Neuronal stem cell (in vitro differentiated cells): ENCODE measurements at regions not wholly inside any gene's neighbourhood (a gene's known extent, or its start where the extent isn't known, plus 50 kb on each side); places are given as distances from the start of the nearest gene placed in this dataset.
A peak's percentile ranks its signal among the peaks of the same experiment; 100 is the strongest.

Experiments
- DNase-seq: peaks from one replicate; pipeline ENCODE4 v3.0.0-alpha.2; 2013; ENCODE audit warnings: low spot score
- H2AFZ ChIP-seq: one replicate; pipeline ENCODE4 v1.6.1; 2013; ENCODE audit warnings: mild to moderate bottlenecking, low read length, inconsistent platforms
- H2AK5ac ChIP-seq: 2 replicates; pipeline ENCODE4 v1.6.1; 2013; ENCODE audit warnings: low read depth, mild to moderate bottlenecking, inconsistent platforms, low read length, moderate library complexity, mixed read lengths
- H2BK120ac ChIP-seq: 2 replicates; pipeline ENCODE4 v1.6.1; 2013; ENCODE audit warnings: low read depth, mild to moderate bottlenecking, inconsistent platforms, low read length, moderate library complexity, mixed read lengths
- H2BK12ac ChIP-seq: one replicate; pipeline ENCODE4 v1.6.1; 2013; ENCODE audit warnings: low read length, inconsistent platforms
- H2BK15ac ChIP-seq: 2 replicates; pipeline ENCODE4 v1.6.1; 2013; ENCODE audit warnings: mild to moderate bottlenecking, low read length, inconsistent platforms, mixed read lengths
- H2BK5ac ChIP-seq: one replicate; pipeline ENCODE4 v1.6.1; 2013; ENCODE audit warnings: inconsistent platforms, mild to moderate bottlenecking, low read length, moderate library complexity
- H3K14ac ChIP-seq: one replicate; pipeline ENCODE4 v1.6.1; 2013; ENCODE audit warnings: low read length, inconsistent platforms
- H3K18ac ChIP-seq: 2 replicates; pipeline ENCODE4 v1.6.1; 2013; ENCODE audit warnings: low read length, inconsistent platforms
- H3K23ac ChIP-seq: 2 replicates; pipeline ENCODE4 v1.6.1; 2013; ENCODE audit warnings: low read depth, mild to moderate bottlenecking, mixed read lengths, low read length, inconsistent platforms; ENCODE audit not compliant: poor library complexity
- H3K27ac ChIP-seq: replicated peaks from 3 replicates; pipeline ENCODE4 v1.5.1; 2013; ENCODE audit warnings: low read length, inconsistent platforms
- H3K27me3 ChIP-seq, 3 experiments: 2 replicates each; pipeline ENCODE4 v1.6.1; 2013; ENCODE audit warnings: low read length in 3 of 3, mild to moderate bottlenecking in 2 of 3, inconsistent platforms in 1 of 3, low read depth in 1 of 3, mixed read lengths in 1 of 3, moderate library complexity in 1 of 3; ENCODE audit not compliant: control insufficient read depth in 3 of 3, insufficient read depth in 3 of 3
- H3K36me3 ChIP-seq, 2 donors: replicated peaks in 1 of 2; 2 replicates each; pipeline ENCODE4 v1.6.1; 2013; ENCODE audit warnings: low read length in 2 of 2; ENCODE audit not compliant: control insufficient read depth in 2 of 2, insufficient read depth in 2 of 2
- H3K4ac ChIP-seq: 2 replicates; pipeline ENCODE4 v1.6.1; 2013; ENCODE audit warnings: inconsistent platforms, mild to moderate bottlenecking, low read length, moderate library complexity
- H3K4me1 ChIP-seq, 2 donors: 1 replicate in 1 of 2; 2 replicates in 1 of 2; pipeline ENCODE4 v1.6.1; 2013; ENCODE audit warnings: low read length in 2 of 2, low read depth in 1 of 2; ENCODE audit not compliant: control insufficient read depth in 2 of 2, insufficient read depth in 1 of 2
- H3K4me2 ChIP-seq: one replicate; pipeline ENCODE4 v1.6.1; 2013; ENCODE audit warnings: mild to moderate bottlenecking, low read length, inconsistent platforms; ENCODE audit not compliant: insufficient read depth, poor library complexity, severe bottlenecking
- H3K4me3 ChIP-seq, 2 donors: 2 replicates each; pipeline ENCODE4 v1.5.1; 2013; ENCODE audit warnings: low read length in 2 of 2, mild to moderate bottlenecking in 2 of 2, inconsistent platforms in 1 of 2, moderate library complexity in 1 of 2
- H3K79me1 ChIP-seq: one replicate; pipeline ENCODE4 v1.6.1; 2013; ENCODE audit warnings: low read depth, mild to moderate bottlenecking, inconsistent platforms, low read length, moderate library complexity
- H3K9ac ChIP-seq: one replicate; pipeline ENCODE4 v1.6.1; 2013; ENCODE audit warnings: mild to moderate bottlenecking, low read depth, low read length, inconsistent platforms; ENCODE audit not compliant: poor library complexity
- H3K9me3 ChIP-seq, 2 donors: replicated peaks in 1 of 2; 2 replicates each; pipeline versions ENCODE3 to v1.6.1; 2013; ENCODE audit warnings: low read length in 2 of 2, mild to moderate bottlenecking in 2 of 2, inconsistent platforms in 1 of 2, low read depth in 1 of 2, mixed read lengths in 1 of 2, moderate library complexity in 1 of 2; ENCODE audit not compliant: control insufficient read depth in 2 of 2, insufficient read depth in 1 of 2
- H4K8ac ChIP-seq: one replicate; pipeline ENCODE4 v1.6.1; 2013; ENCODE audit warnings: low read depth, mild to moderate bottlenecking, inconsistent platforms, low read length, moderate library complexity
- H4K91ac ChIP-seq: one replicate; pipeline ENCODE4 v1.6.1; 2013; ENCODE audit warnings: low read length, low read depth, mild to moderate bottlenecking, inconsistent platforms; ENCODE audit not compliant: poor library complexity
- WGBS, 2 donors: extraction: QIAGEN DNeasy Blood & Tissue Kit; methylation state at CpG; one replicate each; pipeline ENCODE4 v1.1.7; 2013; ENCODE audit warnings: missing lambda C conversion rate in 2 of 2, mixed read lengths in 1 of 2; ENCODE audit not compliant: insufficient read length in 2 of 2, insufficient replicate concordance in 1 of 2; ENCODE audit errors: extremely low coverage in 2 of 2; 5-methylcytosine and 5-hydroxymethylcytosine counted together

DNA sequence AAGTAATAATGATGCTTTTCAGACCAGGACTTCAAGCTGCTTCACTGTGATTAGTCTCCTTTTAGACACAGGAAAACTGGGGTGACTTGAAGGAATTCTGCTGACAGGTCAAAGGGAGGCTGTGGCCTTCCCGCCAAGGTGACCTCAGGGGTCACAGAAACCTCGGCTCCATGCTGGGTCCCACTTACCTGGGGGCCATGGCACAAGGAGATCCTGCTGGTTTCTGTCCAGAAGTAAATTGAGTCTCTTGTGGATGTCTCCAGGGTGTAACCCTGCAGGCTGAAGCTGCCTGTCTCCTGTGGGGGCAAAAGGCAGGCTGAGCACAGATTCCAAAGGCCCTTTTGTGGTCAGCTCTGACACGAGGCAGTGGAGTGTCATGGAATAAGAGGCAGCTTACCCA, 138.7 kb upstream of the MED13L start:
- peaks cover 0 to 4% of the 10 kb centered on the region in 2 donors for H3K36me3 ChIP-seq
- no peak overlapping the region for H3K4me3 ChIP-seq
- no peak overlapping the region for H4K8ac ChIP-seq
- peaks cover 6 to 22% of the 10 kb centered on the region in 2 donors for H3K4me1 ChIP-seq
- peaks cover 0 to 5% of the 10 kb centered on the region in 2 donors for H3K9me3 ChIP-seq
- H3K18ac ChIP-seq: no peak overlapping the region
- H3K27ac ChIP-seq: peak overlapping the region; percentile 61
- H2BK5ac ChIP-seq: no peak overlapping the region
- H2AK5ac ChIP-seq: no peak overlapping the region
- H3K9ac ChIP-seq: no peak overlapping the region
- no peak overlapping the region for H3K23ac ChIP-seq
- no peak overlapping the region for H3K4me2 ChIP-seq
- no peak overlapping the region for H3K4ac ChIP-seq
- no CpG with 5 or more reads among the region's 3 CpGs for WGBS, 2 donors
- H3K14ac ChIP-seq: no peak overlapping the region
- H3K27me3 ChIP-seq: no peaks in the 10 kb centered on the region
- no peak for DNase-seq
- no peak overlapping the region for H2BK15ac ChIP-seq
- H2AFZ ChIP-seq: peak overlapping the region; percentile 30
- H2BK120ac ChIP-seq: no peak overlapping the region
- H2BK12ac ChIP-seq: no peak overlapping the region
- H4K91ac ChIP-seq: no peak overlapping the region
- peaks cover 4% of the 10 kb centered on the region for H3K79me1 ChIP-seq

GRCh38 chr12:116418551-116418950, 140.6 kb upstream of the MAP1LC3B2 start:
- Histone ChIP-seq H2AK5ac (peak overlapping the region; percentile 4), H3K36me3 (peaks cover 0 to 4% of the 10 kb centered on the region in 2 donors), H2AFZ (no peak overlapping the region), H4K91ac (no peak overlapping the region), H2BK12ac (no peak overlapping the region), H2BK120ac (no peak overlapping the region), H3K4me1 (peaks cover 6 to 22% of the 10 kb centered on the region in 2 donors), H3K79me1 (peaks cover 5% of the 10 kb centered on the region), H3K18ac (peak overlapping the region; percentile 1), H4K8ac (no peak overlapping the region), H3K4me2 (no peak overlapping the region), H3K14ac (no peak overlapping the region), H3K9ac (no peak overlapping the region), H3K27me3 (no peaks in the 10 kb centered on the region), H3K4ac (no peak overlapping the region), H3K4me3 (no peak overlapping the region), H3K9me3 (peaks cover 0 to 7% of the 10 kb centered on the region in 2 donors), H2BK15ac (peak overlapping the region; percentile 41), H3K23ac (no peak overlapping the region), H3K27ac (no peak overlapping the region), H2BK5ac (no peak overlapping the region)
- no CpG with 5 or more reads among the region's 9 CpGs for WGBS, 2 donors
- DNase-seq: no peak

DNA sequence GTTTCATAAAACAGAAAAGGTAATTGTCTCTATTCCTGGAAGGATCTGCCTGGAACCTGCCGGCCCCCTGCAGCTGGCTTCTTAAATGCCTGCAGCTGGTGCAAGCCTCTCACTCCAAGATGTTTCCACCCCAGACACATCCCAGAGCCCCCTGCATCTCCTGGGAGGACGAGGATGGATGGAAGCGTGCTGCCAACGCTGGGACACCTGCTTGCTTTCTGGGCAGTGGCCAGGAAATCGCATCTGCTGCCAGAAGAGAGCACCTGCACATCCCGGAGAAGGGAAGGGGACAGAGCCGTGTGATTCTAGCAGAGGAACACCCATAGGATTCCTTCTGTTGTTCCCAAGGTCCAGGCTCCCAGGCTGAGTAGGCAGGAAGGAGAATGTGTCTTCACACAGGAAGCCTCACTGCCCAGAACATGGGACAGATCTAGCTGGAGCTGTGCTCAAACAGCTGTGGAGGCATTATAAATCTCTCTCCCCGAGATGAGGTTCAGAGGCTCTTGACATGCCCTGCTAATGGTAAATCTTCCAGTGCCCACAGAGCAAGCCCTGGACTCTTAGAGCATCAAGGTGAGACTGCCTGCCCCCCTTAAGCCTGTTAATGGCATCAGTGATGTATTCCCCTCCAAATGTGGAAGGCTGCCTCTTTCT, 138.8 kb upstream of the MAP1LC3B2 start:
- Histone ChIP-seq H2BK5ac (no peak overlapping the region), H3K4me2 (no peak overlapping the region), H4K8ac (no peak overlapping the region), H3K27ac (no peak overlapping the region), H3K36me3 (peaks cover 0 to 2% of the 10 kb centered on the region in 2 donors), H2AFZ (no peak overlapping the region), H2BK120ac (no peak overlapping the region), H3K18ac (peak overlapping the region; percentile 55), H2AK5ac (no peak overlapping the region), H3K79me1 (peaks cover 5% of the 10 kb centered on the region), H3K4me3 (no peak overlapping the region), H3K4ac (no peak overlapping the region), H2BK12ac (no peak overlapping the region), H3K23ac (no peak overlapping the region), H3K9ac (no peak overlapping the region), H2BK15ac (no peak overlapping the region), H3K14ac (no peak overlapping the region), H3K4me1 (peaks cover 6 to 16% of the 10 kb centered on the region in 2 donors), H3K27me3 (no peaks in the 10 kb centered on the region), H4K91ac (no peak overlapping the region), H3K9me3 (peaks cover 0 to 4% of the 10 kb centered on the region in 2 donors)
- DNase-seq: no peak
- WGBS, 2 donors: no CpG with 5 or more reads among the region's 8 CpGs

DNA sequence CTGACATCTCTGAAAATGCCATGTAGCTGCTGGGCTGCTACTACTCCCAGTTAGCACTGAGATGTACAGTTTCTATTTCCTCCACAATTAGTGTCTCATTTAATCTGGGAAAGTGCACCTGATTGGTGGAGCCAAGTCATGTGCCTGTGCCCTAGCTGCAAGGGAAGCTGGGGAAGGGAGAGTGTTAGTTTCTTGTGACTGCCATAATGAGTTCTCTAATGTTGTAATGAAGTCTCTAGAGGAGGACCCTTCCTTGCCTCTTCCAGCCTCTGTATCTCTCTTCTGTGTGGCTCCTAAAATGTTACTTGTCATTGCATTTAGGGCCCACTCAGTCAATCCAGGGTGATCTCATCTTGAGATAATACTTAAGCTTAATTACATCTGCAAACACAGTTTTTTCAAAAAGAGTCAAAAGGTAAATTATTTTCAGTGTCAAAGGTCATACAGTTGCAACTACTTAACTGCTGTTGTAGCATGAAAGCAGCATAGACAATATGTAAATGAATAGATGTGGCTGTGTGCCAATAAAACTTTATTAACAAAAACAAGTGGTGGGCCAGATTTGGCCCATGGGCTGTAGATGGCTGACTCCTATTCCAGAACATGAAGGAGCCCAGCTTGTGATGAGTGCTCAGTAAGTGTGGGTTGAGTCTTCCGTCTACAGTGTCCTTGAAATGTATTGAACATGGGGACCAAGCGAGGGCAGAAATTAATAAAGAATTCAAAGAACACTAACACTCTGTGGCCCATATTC, 137.2 kb upstream of the MAP1LC3B2 start:
- Histone ChIP-seq H3K14ac (no peak overlapping the region), H2BK120ac (no peak overlapping the region), H2AFZ (no peak overlapping the region), H2BK5ac (no peak overlapping the region), H2AK5ac (no peak overlapping the region), H3K27ac (no peak overlapping the region), H3K27me3 (no peaks in the 10 kb centered on the region), H3K9me3 (peaks cover 0 to 2% of the 10 kb centered on the region in 2 donors), H2BK12ac (no peak overlapping the region), H3K18ac (no peak overlapping the region), H3K4me3 (no peak overlapping the region), H3K36me3 (no peaks in the 10 kb centered on the region), H4K8ac (no peak overlapping the region), H3K4me2 (no peak overlapping the region), H4K91ac (no peak overlapping the region), H2BK15ac (no peak overlapping the region), H3K79me1 (peaks cover 1% of the 10 kb centered on the region), H3K23ac (no peak overlapping the region), H3K9ac (no peak overlapping the region), H3K4me1 (peaks cover 0 to 7% of the 10 kb centered on the region in 2 donors), H3K4ac (no peak overlapping the region)
- DNase-seq: no peak
- no CpG with 5 or more reads among the region's 2 CpGs for WGBS, 2 donors
